HG03521 (cell line): ENCODE measurements at regions not wholly inside any gene's neighbourhood (a gene's known extent, or its start where the extent isn't known, plus 50 kb on each side); places are given as distances from the start of the nearest gene placed in this dataset.

ENCODE experiments used
- ATAC-seq: cut with Tn5 transposase; IDR thresholded peaks from one replicate; pipeline ENCODE4 v1.9.1; 2021; ENCODE audit warnings: mild to moderate bottlenecking, moderate library complexity; ENCODE audit not compliant: unreplicated experiment

DNA sequence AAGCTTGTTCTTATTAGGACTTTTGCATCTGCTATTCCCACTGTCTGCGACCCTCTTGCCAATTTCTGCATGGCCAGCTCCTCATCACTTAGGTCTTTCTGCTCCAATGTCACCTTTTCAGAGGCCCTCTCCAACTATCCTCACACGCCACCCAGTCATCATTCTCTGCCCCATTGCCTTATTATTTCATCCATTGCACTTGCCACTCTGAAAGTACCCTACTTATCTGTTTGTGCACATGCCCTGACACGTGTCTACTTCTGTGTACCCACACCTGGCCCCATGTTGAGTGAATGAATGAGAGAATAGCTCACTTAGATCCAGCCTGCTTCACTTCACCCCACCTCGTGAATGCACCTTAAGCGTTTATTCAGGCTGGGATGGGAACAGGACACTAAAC lies 218.7 kb upstream of the TBX3 start:
- no peak for ATAC-seq

DNA sequence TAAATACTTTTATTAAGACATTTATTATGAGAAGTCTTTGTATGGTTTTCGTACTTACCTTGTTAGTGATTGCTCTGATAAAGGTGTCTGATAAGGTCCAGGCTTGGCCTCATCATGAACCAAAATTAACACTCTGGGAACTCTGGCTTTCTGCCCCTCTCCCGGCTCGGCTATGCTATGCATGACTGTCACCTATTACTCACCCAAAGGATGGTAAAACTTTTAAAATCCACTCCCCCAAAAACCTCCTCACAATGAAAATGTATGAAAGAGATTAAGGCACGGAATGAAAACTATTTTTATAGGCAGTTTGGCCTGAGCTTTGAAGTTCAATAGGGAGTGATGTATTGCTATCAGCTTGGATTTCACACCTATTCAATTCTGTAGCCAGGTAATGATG lies 217.3 kb upstream of the TBX3 start:
- no peak for ATAC-seq

DNA sequence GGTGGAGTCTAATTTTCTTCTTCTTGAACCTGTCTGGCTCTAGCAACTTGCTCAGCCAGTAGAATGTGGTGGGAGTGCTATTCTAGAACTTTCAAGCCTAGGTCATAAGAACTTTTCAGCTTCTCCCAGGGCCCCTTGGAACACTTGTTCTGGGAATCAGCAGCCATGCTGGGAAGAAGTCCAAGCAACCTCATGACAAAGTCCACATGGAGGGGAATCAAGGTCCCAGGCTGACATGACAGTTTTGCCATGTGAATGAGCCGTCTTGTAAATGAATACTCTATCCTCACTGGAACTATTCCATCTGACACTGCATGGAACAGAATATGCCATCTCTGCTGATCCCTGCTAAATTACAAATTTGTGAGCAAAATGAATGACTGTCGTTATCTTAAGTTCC lies 214.2 kb upstream of the TBX3 start:
- ATAC-seq = no peak

DNA sequence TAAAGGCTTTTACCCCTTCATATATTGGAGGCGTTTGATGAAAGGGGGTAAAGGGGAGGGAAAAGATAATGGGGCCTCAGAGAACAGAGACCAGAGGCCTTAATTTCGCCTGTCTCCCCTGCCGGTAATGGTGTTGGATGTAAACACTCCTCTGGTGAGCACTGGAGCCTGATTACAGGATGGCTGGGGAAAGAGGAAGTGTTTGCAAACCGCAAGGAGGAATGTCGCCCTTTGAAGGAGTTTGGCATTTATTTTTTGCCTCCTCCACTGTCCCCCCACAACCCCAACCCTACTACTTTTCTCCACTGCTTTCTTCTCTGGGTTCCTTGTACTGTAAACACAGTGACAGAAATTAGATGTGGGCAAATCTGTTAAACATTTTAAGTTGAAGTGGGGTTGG lies 211.9 kb upstream of the TBX3 start:
- ATAC-seq = no peak

DNA sequence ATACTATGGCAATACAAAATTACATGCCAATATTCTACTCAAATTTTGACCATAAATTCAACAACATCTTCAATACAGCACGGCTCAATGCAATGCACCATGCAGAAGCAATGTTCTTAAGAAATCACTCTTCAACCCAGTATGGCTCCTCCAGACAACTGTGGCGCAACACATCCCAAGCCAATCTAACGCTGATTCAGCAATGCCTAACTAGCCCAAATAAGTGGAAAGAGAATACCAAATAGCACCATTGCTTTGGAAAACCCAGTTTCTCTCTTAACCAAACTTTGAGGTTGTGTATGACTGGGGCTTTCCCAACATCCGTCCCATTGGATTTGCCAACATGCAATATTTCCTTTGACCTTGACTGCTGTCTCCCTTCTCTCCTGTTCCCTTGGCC lies 211.1 kb upstream of the TBX3 start:
- ATAC-seq = no peak

DNA sequence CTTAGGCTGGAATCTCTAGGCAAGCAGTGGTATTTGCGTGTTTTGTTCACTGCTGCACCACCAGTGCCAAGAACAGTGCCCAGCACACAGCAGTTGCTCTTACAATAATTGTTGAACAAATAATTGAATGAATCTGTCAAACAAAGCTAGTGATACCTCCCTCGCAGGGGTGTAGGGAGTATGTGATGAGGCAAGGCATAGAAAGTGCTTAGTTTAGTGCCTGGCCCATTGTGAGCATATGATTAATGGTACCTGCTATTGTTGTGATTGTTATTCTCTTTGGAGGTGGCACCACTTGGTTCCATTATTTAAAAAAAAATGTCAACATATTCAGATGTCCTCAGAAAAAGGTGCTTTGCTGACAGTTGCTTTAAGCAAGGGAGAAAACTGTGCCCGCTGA lies 210.1 kb upstream of the TBX3 start:
- no peak for ATAC-seq

DNA sequence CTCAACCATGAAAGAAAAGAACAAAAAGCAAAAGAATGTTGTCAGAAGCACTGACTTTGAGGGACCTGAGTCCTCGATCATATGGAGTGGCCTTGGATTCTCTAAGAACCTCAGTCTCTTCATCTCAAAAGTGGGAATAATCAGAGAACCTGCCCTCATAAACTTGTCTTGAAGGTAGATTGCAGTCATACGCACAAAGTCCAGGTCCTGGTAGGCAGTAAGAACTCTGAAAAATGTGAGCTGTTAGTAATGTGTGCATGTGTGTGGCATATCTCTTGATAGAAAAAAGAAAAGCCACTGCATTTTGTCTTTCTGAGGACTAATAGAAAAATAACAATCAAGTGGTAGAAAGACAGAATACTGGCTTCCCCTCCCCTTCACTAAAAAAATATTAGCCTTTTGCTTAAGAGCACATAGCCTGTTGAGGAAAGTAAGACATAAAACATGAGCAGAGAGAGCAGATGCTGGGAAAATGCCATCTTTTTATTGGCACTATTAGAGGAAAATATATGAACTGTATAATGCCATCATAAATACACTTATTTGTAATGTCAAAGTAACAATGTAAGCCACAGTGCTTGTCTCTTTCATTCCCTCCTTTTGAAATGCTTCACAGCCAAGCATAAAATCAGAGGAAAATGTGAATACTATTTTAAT lies 205.1 kb upstream of the TBX3 start:
- no peak for ATAC-seq

DNA sequence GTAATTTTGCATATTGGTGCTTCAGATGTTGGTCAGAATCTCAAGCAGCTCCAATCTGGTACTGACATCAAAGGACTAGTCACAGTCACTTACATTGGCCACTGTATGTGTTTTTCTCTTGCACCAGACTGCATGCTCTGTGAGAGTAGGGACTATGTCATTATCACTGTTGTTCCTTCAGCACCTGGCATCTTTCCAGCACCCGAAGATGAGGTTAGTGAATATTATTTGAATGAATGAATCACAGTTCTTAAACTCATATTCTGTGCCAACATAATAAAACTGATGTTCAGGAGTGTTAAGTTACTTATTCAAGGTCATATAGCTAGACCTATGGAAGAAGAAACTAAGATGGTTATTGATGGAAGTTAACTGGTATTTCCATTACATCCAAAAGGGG lies 204.5 kb upstream of the TBX3 start:
- ATAC-seq = no peak

DNA sequence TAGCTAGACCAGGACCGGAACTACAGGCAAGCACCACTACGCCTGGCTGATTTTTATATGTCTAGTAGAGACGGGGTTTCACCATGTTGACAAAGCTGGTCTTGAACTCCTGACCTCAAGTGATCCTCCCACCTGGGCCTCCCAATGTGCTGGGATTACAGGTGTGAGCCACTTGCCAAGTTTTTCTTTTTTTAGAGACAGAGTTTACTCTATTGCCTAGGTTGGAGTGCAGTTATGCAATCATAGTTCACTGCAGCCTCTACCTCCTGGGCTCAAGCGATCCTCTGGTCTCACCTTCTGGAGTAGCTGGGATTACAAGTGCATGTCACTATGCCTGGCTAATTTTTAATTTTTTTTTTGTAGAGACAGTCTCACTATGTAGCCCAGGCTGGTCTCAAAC lies 201.5 kb upstream of the TBX3 start:
- ATAC-seq = no peak

DNA sequence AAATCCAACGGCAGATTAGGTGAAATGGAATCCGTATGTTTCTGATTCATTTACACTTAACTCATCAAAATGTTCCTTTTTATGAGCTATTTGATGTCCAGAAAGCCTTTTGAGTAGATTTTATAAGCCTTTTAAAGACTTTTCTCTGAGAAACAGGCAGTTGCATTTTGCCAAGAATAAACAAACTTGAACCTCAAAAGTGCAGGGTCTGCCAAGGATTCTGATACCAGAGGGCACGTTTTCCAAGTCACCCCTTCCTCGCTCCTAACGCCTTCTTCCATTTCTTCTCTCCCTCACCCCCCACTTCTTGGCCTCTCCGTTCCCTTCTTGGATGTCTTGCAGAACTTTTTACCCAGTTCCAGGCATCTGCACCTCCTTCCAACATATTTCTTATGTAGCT lies 200.6 kb upstream of the TBX3 start:
- ATAC-seq = no peak

DNA sequence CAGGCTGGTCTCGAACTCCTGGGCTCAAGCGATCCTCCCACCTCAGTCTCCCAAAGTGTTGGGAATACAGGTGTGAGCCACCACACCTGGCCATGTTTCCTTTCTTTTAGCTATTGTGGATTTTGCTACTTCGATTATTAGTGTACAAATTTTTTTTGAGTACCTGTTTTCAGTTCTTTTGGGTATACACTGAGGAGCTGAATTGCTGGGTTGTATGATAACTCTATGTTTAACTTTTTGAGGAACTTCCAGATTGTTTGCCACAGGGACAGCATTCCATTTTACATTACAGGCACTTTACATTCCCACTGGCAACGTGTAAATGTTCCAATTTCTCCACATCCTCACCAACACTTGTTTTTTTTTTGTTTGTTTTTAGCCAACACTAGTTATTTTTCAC lies 198.1 kb upstream of the TBX3 start:
- ATAC-seq = no peak

DNA sequence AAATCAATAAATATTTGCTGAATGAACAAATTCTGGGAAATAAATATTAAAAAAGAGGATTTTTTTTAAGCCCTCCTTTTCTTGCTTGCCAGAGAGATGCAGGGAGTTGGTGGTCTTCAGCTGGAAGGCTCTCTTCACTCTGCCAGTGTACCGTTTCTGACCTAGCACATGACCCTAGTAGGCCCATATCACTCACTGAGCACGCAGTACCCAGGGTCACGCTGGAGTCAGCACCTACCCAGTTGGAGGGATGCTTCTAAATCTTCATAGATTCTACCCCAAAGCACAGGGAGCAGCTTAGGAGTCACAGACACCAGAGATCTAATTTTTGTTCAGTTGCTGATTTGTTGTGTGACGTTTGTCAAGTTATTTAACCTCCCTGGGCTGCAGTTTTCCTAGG lies 195.4 kb upstream of the TBX3 start:
- ATAC-seq = no peak

DNA sequence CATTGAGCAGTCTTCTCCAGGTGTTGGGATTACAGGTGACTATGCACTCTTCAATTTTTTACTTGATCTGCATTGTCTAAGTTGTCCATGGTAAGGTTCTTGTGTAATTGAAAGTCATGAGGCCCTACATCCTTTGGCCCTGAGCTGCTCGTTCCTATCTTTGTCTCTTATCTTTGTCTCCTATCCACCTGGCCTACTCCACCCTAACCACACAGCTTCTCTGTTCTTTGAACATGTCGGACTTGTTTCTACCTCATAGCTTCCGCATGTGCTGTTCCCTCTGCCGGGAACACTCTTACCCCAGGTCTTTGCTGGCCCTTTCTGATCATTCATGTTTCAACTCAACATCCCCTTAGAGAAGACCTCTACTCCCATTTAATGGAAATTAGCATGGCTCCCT lies 194.8 kb upstream of the TBX3 start:
- no peak for ATAC-seq

DNA sequence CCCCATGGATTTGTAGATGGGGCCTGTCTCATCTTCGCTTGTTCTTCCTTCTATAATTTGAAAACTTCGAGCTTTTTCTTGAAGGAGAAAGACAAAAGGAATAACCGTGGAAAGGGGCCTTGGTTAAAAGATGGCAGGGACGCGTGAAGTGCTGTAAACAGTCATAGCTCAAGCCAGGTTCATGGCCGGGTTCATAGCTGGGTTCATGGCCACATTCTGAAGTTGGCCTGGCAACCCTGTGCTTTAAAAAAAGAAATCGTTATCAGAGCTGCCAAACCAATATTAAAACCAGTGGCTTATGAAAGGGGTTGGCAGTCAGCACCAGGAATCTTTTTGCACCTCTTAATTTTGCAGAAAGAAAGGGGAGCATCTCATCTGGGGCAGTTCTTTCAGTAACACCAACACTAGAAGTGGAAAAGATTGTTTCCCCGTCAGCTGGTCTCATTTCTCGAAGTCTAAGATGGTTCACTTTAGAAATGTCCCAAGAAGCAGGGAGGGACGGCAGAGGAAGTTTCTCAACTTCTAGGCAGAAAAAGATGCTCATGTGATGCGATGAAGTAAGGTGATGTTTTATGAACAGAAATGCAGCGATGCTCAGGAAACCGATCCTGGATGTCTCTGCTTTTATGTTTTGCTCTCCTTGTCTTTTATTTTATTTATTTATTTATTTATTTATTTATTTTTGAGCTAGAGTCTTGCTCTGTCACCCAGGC lies 193.1 kb upstream of the TBX3 start:
- ATAC-seq = no peak

DNA sequence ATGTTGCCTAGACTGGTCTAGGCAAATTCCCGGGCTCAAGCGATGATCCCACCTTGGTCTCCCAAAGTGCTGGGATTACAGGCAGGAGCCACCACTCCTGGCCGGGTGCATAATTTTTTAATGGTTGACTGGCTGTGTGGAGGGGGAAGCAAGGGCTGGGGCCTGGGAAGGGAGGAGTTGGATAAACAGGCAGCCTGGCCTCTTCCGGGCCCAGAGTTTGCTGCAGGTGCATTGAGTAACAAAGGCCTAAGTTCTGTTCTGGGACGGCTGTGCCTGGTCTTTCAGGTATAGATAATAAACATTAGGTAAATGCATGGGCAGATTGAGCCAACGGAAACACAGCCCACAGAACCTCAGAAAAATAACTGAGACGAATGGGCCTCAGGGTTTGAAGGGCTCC lies 191.3 kb upstream of the TBX3 start:
- no peak for ATAC-seq

DNA sequence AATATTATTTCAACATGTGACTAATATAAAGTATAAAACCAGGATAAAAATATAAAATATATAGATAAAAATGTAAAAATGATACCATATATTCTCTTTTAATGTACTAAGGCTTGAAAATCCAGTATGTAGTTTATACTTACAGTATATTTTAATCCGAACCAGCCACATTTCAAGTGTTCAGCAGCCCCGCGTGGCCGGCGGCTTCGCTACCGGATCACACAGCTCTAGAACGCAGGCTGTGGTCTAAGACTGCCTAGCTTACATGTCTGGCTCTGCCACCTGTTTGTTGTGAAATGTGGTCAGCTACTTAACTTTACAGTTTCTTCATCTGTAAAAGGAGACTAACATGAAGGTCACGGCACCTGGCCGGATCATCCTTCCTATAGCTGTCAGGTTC lies 189.7 kb upstream of the TBX3 start:
- no peak for ATAC-seq

DNA sequence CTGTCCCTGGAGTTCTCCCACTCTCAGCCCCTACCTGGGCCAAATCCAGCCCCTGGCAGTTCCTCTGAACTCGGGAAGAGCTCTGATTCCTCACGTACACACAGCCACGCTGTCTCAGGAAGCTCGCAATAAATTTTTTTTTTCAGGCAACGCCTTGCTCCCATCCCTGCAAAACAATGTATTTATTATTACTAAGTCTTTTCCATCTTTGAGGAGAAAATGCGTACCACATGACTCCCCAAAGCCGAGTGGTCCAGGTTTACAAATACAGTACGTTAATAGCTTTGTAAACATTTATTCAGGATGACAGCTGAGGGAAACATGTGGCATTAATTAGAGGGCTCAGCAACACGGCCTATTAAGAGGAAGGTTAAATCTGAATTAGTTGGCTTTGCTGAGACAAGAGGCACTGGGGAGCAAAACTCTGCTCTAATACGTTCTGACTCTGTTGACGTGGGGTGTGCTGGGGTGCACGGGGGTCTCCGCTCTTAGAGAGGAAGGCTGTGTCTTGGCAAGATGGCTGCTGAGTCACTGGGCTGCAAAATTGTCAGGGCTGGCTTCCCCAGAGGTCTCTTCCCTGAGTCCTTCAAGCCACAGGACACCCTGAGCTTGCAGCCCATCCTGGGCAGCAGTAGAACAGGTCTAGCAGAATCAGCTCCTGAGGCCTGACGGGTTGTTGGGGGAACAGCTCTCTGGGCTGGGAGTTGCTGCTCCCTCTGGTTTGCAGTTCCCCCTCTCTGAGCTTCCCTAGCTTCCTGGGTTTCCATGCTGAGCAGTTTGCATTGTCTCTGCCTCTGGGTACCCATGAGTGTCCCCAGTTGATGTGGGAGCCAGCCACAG lies 185.2 kb upstream of the TBX3 start:
- ATAC-seq = no peak

DNA sequence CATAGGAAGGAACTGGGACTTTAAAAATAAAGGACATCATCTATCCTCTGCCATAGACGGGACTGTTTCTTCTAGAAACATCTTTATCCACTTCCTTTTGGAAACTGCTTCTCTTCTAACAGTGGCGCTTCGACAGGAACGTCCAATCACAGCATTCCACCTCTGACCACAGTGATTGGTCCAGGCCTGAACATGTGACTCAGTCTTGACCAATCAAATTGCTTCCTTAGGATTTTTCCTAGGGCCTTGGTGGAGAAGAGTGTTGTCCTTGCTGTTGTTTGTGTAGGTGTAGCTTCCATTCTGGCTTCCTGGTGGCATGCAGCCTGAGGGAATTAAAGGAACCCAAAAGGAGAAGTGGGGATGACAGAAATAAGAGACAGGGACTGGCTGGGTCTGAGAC lies 182.4 kb upstream of the TBX3 start:
- no peak for ATAC-seq

DNA sequence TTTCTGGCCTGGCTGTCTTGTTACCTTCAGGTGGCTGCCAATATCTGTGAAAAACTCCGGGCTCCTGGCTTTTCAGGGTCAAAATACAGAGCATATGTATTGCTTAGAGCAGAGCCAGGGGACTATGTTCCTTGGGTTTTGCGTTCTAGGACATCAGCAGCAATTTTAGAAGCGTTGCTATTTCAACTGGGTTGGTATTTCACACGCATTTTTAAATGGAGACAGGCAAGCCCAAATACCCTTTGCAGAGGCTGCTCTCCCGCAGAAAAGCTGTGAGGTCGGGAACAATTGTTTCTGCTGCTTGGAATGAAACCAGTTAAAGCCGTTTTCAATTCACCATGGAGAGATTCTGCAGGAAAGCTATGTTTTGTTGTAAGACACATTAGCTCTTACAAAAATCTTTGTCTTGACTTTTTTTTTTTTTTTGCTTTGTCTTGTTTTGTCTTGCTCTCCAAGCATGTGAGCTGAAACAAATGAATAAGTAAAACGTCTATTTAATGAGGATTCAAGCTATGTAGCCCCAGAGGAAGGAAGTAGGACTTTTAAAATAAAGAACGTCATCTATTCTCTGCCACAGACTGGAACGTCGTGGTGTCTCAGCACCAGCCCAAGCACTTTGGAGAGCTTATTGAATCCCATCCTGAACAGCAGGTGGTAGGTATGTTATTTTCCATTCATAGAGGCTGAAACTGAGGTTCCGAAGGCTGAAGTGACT lies 181.0 kb upstream of the TBX3 start:
- ATAC-seq = no peak

DNA sequence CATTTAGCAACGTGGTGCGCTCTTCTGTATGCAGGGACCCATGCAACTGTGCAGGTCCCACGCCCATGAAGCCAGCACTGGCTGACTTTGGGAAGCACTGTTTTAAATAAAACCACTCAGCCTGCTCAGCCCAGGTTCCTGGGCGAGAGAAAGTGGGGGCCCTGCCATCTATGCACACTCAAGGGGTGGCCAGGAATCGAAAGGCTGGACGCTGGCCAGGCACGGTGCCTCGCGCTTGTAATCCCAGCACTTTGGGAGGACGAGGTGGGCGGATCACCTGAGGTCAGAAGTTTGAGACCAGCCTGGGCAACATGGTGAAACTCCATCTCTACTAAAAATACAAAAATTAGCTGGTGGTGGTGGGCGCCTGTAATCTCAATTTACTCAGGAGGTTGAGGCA lies 179.9 kb upstream of the TBX3 start:
- no peak for ATAC-seq

DNA sequence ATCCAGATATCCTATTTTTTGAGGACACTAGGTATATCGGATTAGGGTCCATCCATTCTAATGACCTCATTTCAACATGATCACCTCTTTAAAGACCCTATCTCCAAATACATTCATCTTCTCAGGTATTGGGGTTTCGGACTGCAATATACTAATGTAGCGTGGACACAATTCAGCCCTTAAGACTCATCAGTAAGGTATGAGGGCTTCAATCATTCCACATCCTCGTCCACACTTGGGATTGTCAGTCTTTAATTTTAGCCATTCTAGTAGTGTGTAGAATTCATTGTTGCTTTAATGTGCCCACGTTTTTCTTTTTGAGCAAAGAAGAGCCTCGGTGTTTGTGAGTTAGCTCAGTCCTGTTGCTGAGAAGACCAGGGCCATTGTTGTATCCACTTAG lies 177.0 kb upstream of the TBX3 start:
- ATAC-seq = no peak
